GM23338 (cell line): ENCODE measurements at regions not wholly inside any gene's neighbourhood (a gene's known extent, or its start where the extent isn't known, plus 50 kb on each side); places are given as distances from the start of the nearest gene placed in this dataset.

Source experiments
- ATAC-seq: fragments of 200-7000 bp; cut with Tn5 transposase; 3 replicates; pipeline ENCODE4 v1.9.1; 2020
- DNase-seq: peaks from one replicate; pipeline ENCODE4 v3.0.0-alpha.2; 2015; ENCODE audit warnings: low spot score
- H2AFZ ChIP-seq: fragments of 200-600 bp; sonication (generic); 2 replicates; pipeline ENCODE4 v1.8.0; 2016; ENCODE audit warnings: antibody characterized with exemption, mild to moderate bottlenecking, moderate library complexity
- H3F3A ChIP-seq: fragments of 200-600 bp; sonication (generic); replicated peaks from 2 replicates; pipeline ENCODE4 v1.8.0; 2017; ENCODE audit warnings: antibody characterized with exemption, mixed run types, low read depth
- H3K27ac ChIP-seq: fragments of 200-600 bp; sonication (generic); 2 replicates; pipeline ENCODE4 v1.6.1; 2016; ENCODE audit warnings: low read depth
- H3K27me3 ChIP-seq: fragments of 200-600 bp; sonication (generic); 2 replicates; pipeline ENCODE4 v1.8.0; 2016; ENCODE audit warnings: mild to moderate bottlenecking, mixed run types, moderate library complexity; ENCODE audit not compliant: insufficient read depth
- H3K36me3 ChIP-seq: fragments of 200-600 bp; sonication (generic); 2 replicates; pipeline ENCODE4 v1.8.0; 2016; ENCODE audit warnings: mild to moderate bottlenecking; ENCODE audit not compliant: insufficient read depth
- H3K4me1 ChIP-seq: fragments of 200-600 bp; sonication (generic); 2 replicates; pipeline ENCODE4 v1.8.0; 2016; ENCODE audit warnings: mild to moderate bottlenecking, moderate library complexity; ENCODE audit not compliant: insufficient read depth
- H3K4me2 ChIP-seq: fragments of 200-600 bp; sonication (generic); 2 replicates; pipeline ENCODE4 v1.7.1; 2017; ENCODE audit warnings: mixed run types
- H3K4me3 ChIP-seq: fragments of 200-600 bp; sonication (generic); 2 replicates; pipeline ENCODE4 v1.6.1; 2016; ENCODE audit warnings: mixed run types
- H3K79me2 ChIP-seq: fragments of 200-600 bp; sonication (generic); replicated peaks from 2 replicates; pipeline ENCODE4 v1.8.0; 2017; ENCODE audit warnings: mild to moderate bottlenecking; ENCODE audit not compliant: insufficient read depth
- H3K9me2 ChIP-seq: fragments of 200-600 bp; sonication (generic); 2 replicates; pipeline ENCODE4 v1.8.0; 2017; ENCODE audit not compliant: insufficient read depth
- H4K20me1 ChIP-seq: fragments of 200-600 bp; sonication (generic); replicated peaks from 2 replicates; pipeline ENCODE4 v1.8.0; 2017; ENCODE audit warnings: mild to moderate bottlenecking; ENCODE audit not compliant: insufficient read depth
- H3K27ac Mint-ChIP-seq: 2 replicates; pipeline ENCODE4 v1.8.0; 2020; ENCODE audit warnings: inconsistent platforms, mild to moderate bottlenecking, moderate library complexity, mixed read lengths
- H3K27me3 Mint-ChIP-seq: 3 replicates; pipeline ENCODE4 v1.8.0; 2022; ENCODE audit warnings: low read depth, mild to moderate bottlenecking, moderate library complexity, mixed read lengths, inconsistent platforms; ENCODE audit not compliant: insufficient read depth, poor library complexity
- H3K36me3 Mint-ChIP-seq: 3 replicates; pipeline ENCODE4 v1.8.0; 2021; ENCODE audit warnings: low read depth, mild to moderate bottlenecking, inconsistent platforms, moderate library complexity, mixed read lengths
- H3K4me1 Mint-ChIP-seq: 3 replicates; pipeline ENCODE4 v1.8.0; 2020; ENCODE audit warnings: mild to moderate bottlenecking, inconsistent platforms, mixed read lengths
- H3K4me3 Mint-ChIP-seq: 3 replicates; pipeline ENCODE4 v1.8.0; 2021; ENCODE audit warnings: moderate library complexity, mild to moderate bottlenecking, inconsistent platforms, mixed read lengths
- H3K9me3 Mint-ChIP-seq: 3 replicates; pipeline ENCODE4 v1.8.0; 2020; ENCODE audit warnings: moderate library complexity, mild to moderate bottlenecking, inconsistent platforms, mixed read lengths
- CREB1 ChIP-seq: fragments of 250-450 bp; sonication (Bioruptor Pico); IDR thresholded peaks from 2 replicates; pipeline ENCODE4 v1.5.0; 2020; ENCODE audit warnings: low read depth, mild to moderate bottlenecking, moderate library complexity
- CTCF ChIP-seq, 2 experiments: fragments of 200-600 bp in 1 of 2; sonication (generic) in 1 of 2; conservative IDR thresholded peaks; 2 replicates each; pipeline versions ENCODE4 v1.5.1 to v1.6.1; 2016 to 2017; ENCODE audit warnings: antibody characterized with exemption in 2 of 2, low read depth in 2 of 2, mild to moderate bottlenecking in 2 of 2, moderate library complexity in 1 of 2
- ETS1 ChIP-seq: IDR thresholded peaks from 2 replicates; pipeline ENCODE4 v1.6.1; 2016; ENCODE audit warnings: antibody characterized with exemption
- EZH2 ChIP-seq: fragments of 200-600 bp; sonication (generic); IDR thresholded peaks from one replicate; pipeline ENCODE4 v1.8.0; 2017; ENCODE audit warnings: antibody characterized with exemption, mild to moderate bottlenecking, low read depth; ENCODE audit not compliant: unreplicated experiment
- EZH2phosphoT487 ChIP-seq: fragments of 200-600 bp; sonication (generic); IDR thresholded peaks from one replicate; pipeline ENCODE4 v1.8.1; 2018; ENCODE audit warnings: antibody characterized with exemption; ENCODE audit not compliant: unreplicated experiment
- NANOG ChIP-seq: IDR thresholded peaks from 2 replicates; pipeline ENCODE4 v1.6.1; 2016; ENCODE audit warnings: antibody characterized with exemption, borderline replicate concordance
- POLR2AphosphoS5 ChIP-seq: IDR thresholded peaks from 2 replicates; pipeline ENCODE4 v1.6.1; 2016; ENCODE audit warnings: antibody characterized with exemption, low read depth
- REST ChIP-seq: IDR thresholded peaks from one replicate; pipeline ENCODE4 v1.6.1; 2018; ENCODE audit warnings: antibody characterized with exemption; ENCODE audit not compliant: unreplicated experiment
- ZNF114 ChIP-seq: fragments of 250-450 bp; sonication (Bioruptor Pico); IDR thresholded peaks from 2 replicates; pipeline ENCODE4 v1.5.0; 2020; ENCODE audit warnings: mild to moderate bottlenecking, moderate library complexity
- ZNF462 ChIP-seq: fragments of 250-450 bp; sonication (Bioruptor Pico); IDR thresholded peaks from 2 replicates; pipeline ENCODE4 v1.5.0; 2020; ENCODE audit warnings: mild to moderate bottlenecking, moderate library complexity

- Mint-ChIP-seq H3K9me3 (peaks cover 6% of the 10 kb centered on the region; the same call in 2 of the 3 replicates), H3K27me3 (no peaks in the 10 kb centered on the region), H3K36me3 (no peaks in the 10 kb centered on the region), H3K27ac (no peak overlapping the region), H3K4me3 (no peak overlapping the region), H3K4me1 (no peaks in the 10 kb centered on the region)
- Histone ChIP-seq H3K9me2 (no peaks in the 10 kb centered on the region; the same call in 1 of the 2 replicates), H3K4me2 (no peak overlapping the region), H3K4me3 (no peak overlapping the region), H3K27me3 (no peaks in the 10 kb centered on the region), H3K4me1 (no peaks in the 10 kb centered on the region), H3K27ac (no peak overlapping the region), H3K36me3 (no peaks in the 10 kb centered on the region), H3F3A (no peaks in the 10 kb centered on the region), H4K20me1 (no peaks in the 10 kb centered on the region), H3K79me2 (no peaks in the 10 kb centered on the region), H2AFZ (no peak overlapping the region)
- DNase-seq = no peak
- TF ChIP-seq ZNF114 (CRISPR knock-in tag) = no peak
- TF ChIP-seq NANOG = no peak
- no peak for TF ChIP-seq CTCF (conservative IDR thresholded peaks at IDR 0.05; ENCODE audit: low read depth in 2 of 2)
- no peak for TF ChIP-seq ZNF462
- TF ChIP-seq REST = no peak
- TF ChIP-seq CREB1 (CRISPR knock-in tag) = no peak
- TF ChIP-seq EZH2 = no peak
- TF ChIP-seq ETS1 = no peak
- no peak for TF ChIP-seq POLR2AphosphoS5
- TF ChIP-seq EZH2phosphoT487 = no peak
- ATAC-seq = no peak
These were observed 529.9 kb downstream of the MMUT start for GRCh38 chr6:48933136-48933535.
